Ovary (tissue), 3 donors: ENCODE measurements at regions not wholly inside any gene's neighbourhood (a gene's known extent, or its start where the extent isn't known, plus 50 kb on each side); places are given as distances from the start of the nearest gene placed in this dataset.

ENCODE experiments used
- CTCF ChIP-seq, 3 donors: fragments of 450-650 bp in 2 of 3; fragments of 200-600 bp in 1 of 3; IDR thresholded peaks; one replicate each; pipeline versions ENCODE4 v1.5.1 to v1.8.0; 2016 to 2022; ENCODE audit warnings: antibody characterized with exemption in 3 of 3, mild to moderate bottlenecking in 1 of 3
- EP300 ChIP-seq: sonication (generic); formaldehyde crosslinking; IDR thresholded peaks from one replicate; pipeline ENCODE4 v1.6.1; 2017; ENCODE audit warnings: antibody characterized with exemption
- POLR2A ChIP-seq: fragments of 450-650 bp; IDR thresholded peaks from one replicate; pipeline ENCODE4 v1.6.1; 2017; ENCODE audit warnings: antibody characterized with exemption, mild to moderate bottlenecking, moderate library complexity
- donor health status: DM: no; HTN: no; CAD: no.

- TF ChIP-seq CTCF (IDR thresholded peaks at IDR 0.05), result no peak
- no peak for TF ChIP-seq POLR2A
- no peak for TF ChIP-seq EP300
These were observed 97.8 kb upstream of the CLMN start for GRCh38 chr14:95417492-95417891.
